Stimulated activated CD4-positive, alpha-beta T cell treated with anti-CD3 and anti-CD28 coated beads, Interleukin-4, amount 100 ng/mL, for 1 hour (primary cell): ENCODE measurements at regions not wholly inside any gene's neighbourhood (a gene's known extent, or its start where the extent isn't known, plus 50 kb on each side); places are given as distances from the start of the nearest gene placed in this dataset.

Source experiments
- DNase-seq: peaks from one replicate; pipeline ENCODE4 v3.0.0-alpha.2; 2020

DNA sequence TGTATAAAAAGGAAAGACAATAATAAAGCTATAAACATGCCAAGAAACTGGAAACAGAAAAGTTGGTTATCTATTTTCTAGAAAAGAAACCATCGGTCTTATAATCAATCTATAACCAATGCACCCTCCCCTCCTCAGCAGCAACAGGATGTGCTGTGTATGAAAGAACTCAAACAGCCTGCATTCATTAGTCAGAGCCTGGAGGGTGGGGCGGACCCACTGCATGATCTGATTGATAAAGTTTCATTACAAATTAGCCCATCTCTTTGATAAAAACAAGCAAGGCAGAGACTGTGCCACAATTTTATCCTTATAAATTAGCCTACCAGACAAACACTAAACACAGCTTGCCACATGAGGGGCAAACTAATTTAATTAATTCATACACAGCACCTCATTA is 448.1 kb downstream of the BCAT1 start:
- no peak for DNase-seq

- no peak for DNase-seq
Observed at GRCh38 chr12:24500421-24500820, 448.5 kb downstream of the BCAT1 start.

DNA sequence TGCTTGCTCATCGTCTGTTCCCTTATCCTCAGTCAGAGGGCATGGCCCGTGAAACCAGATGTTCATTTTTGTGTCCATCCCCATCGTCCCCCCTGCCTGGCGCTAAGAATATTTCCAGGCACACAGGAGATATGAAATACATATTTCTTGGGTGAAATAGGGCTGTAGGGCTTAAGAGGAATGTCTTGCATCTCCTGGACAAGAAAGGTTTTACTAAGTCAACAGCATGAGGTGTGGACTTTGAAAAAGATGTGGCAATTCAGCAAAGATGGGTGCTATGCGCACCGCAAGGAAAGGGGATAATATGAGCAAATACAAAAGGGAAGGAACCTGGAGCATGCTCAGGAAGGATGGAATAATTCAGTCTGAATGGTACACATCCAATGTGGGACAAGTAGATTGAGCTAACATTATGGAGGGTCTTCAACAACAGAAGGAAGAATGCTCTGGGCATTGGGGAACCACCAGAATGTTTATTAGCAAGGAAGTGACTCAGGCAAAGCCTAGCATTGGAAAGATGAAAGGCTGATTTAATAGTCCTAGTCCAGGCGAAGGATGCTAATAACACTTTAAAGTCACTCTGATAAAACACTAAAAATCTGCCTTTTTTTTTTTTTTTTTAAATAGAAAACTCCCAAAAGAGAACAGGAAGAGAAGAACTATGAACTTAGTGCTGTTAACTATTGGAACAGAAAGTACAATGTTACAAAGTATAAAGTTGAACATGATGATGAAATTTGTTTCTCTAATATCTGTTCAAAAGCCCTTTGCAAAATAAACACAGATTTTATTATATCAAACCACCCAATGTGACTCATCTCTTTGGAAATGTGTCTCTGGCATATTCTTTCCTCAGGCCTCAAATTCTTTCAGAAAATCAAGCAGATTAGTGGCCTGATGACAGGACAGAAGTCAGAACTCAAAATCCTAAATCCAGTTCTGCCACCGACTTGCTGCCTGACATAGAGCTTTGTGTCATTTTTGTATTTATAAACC is 449.5 kb downstream of the BCAT1 start:
- DNase-seq: no peak

- no peak for DNase-seq
Observed at GRCh38 chr12:24496755-24497154, 452.1 kb downstream of the BCAT1 start.

- no peak for DNase-seq
Observed at GRCh38 chr12:24494401-24494800, 454.5 kb downstream of the BCAT1 start.

GRCh38 chr12:24491968-24492367 is 456.9 kb downstream of the BCAT1 start:
- no peak for DNase-seq

DNA sequence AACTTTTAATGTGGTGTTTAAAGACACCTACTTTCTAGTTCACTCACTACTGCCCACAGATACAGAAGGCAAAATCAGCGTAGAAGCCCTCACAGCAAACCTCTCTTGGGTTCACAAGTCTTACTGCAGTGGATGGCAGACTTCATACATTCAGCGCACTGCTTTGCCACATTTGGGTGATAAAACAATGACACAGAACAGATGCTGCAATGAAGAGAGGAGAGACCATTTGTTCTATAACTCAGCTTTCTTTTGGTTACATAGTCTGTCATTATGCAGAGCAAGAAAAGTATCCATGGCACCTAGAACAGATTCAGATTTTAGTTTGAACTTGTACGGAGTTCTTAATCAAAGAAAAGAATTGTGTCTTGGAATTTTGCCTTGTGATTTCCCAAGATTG is 459.0 kb downstream of the BCAT1 start:
- no peak for DNase-seq

DNA sequence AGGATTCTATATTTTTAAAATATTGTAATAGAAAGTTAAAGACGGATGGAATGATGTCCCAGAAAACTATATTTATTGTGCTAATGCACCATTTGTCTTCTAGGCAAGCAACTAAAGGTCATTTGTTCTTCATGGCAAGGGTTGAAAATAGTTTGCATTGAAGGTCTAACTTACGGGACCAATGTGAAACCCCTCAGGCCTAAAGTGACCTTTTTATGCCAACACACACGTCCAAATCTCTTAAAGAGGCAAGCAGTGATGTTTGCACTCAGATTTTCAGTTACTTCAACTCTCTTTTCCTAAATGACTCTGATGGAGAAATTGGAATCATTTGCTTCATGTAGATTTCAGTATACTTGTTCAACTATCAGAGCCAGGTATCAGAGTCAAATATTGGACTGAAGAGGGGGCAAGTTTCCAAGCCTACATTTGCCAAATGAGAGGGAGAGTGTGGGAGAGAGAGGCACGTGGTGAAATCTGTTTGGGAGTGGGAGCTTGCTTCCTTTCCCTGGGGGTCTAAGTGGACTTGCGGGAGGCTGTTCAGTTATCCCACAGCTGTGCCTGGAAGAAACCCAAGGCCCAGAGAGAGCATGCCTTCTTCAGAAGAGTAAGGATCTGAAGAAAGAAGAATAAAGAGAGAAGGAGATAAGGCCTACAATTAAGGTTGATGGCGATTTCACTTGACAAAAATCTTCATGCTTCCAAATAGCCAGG is 459.8 kb downstream of the BCAT1 start:
- no peak for DNase-seq

DNA sequence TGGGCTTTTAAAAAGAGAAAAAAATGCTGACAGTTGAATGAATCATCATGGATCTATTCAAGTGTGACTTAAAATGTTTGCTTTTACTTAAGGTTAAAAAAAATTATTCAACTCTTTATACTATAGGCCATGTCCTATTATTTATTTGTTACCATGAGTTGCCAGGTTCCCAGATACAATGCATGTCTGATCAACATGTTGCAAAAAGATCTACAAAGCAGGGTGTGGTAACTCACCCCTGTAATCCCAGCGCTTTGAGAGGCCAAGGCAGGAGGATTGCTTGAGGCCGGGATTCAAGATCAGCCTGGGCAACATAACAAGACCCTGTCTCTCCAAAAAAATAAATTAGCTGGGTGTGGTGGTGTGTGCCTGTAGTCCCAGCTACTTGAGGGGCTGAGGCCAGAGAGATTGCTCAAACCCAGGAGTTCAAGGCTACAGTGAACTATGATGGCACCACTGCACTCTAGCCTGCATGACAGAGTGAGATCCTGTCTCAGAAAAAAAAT is 460.8 kb downstream of the BCAT1 start:
- no peak for DNase-seq

GRCh38 chr12:24487606-24488005 is 461.3 kb downstream of the BCAT1 start:
- no peak for DNase-seq

GRCh38 chr12:24483732-24484131 is 465.2 kb downstream of the BCAT1 start:
- no peak for DNase-seq

GRCh38 chr12:24482882-24483604 is 465.9 kb downstream of the BCAT1 start:
- no peak for DNase-seq

- no peak for DNase-seq
Observed at GRCh38 chr12:24482044-24482443, 466.9 kb downstream of the BCAT1 start.

GRCh38 chr12:24480766-24481449 is 468.0 kb downstream of the BCAT1 start:
- no peak for DNase-seq

DNA sequence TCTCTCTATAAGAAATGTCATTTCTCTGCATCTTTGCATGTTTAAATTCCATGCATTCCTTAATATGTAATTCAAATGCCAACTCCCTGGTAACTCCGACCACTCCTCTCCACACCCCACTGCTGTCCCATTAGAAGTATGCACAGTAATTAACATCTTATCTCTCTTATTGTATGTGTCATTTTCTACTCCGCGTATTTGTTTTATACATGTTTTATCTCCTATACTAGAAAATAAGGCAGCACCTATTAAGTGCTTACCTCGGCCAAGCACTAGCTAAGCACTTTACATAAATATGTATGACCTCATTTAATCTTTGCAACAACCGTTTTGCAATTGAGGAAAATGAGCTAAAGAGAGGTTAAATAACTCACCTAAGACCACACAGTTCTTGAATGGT is 469.8 kb downstream of the BCAT1 start:
- DNase-seq: no peak

- no peak for DNase-seq
Observed at GRCh38 chr12:24478254-24478653, 470.6 kb downstream of the BCAT1 start.

- DNase-seq: no peak
Observed at GRCh38 chr12:24476310-24476709, 472.6 kb downstream of the BCAT1 start.

GRCh38 chr12:24475337-24475736 is 473.6 kb downstream of the BCAT1 start:
- no peak for DNase-seq

GRCh38 chr12:24473097-24473496 is 475.8 kb downstream of the BCAT1 start:
- DNase-seq: no peak

DNA sequence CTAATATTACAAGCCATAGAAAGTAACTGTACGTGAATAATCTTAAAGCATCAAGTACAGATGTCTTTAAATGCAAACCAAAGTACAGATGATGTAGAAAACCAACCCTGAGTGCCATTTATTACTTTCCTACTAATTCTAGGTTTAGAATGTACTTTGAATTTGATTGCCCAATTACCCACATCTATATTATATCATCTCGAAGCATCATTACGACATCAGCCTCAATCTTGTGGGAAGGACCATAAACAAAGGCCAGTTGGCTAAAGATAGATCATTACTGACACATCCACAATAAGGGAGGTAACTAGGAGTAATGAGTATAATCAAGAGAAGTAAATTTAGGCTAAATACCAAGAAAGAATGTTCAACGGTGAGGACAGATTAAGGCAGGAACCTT is 478.9 kb downstream of the BCAT1 start:
- no peak for DNase-seq

DNA sequence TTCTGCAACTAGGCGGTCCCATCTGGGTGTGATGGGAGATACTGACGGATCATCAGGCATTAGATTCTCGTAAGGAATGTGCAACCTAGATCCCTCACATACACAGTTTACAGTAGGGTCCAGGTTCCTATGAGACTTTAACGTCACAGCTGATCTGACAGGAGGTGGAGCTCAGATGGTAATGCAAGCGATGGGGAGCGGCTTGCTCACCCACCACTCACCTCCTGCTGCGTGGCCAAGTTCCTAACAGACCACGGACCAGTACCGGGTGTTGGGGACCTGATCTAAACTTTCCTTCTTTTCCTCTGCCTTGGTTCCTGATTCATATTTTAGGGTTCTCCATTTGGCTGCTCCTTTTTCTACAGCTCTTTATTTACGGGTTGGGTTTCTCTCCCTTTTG is 479.8 kb downstream of the BCAT1 start:
- no peak for DNase-seq

GRCh38 chr12:24467226-24467625 is 481.7 kb downstream of the BCAT1 start:
- no peak for DNase-seq

DNA sequence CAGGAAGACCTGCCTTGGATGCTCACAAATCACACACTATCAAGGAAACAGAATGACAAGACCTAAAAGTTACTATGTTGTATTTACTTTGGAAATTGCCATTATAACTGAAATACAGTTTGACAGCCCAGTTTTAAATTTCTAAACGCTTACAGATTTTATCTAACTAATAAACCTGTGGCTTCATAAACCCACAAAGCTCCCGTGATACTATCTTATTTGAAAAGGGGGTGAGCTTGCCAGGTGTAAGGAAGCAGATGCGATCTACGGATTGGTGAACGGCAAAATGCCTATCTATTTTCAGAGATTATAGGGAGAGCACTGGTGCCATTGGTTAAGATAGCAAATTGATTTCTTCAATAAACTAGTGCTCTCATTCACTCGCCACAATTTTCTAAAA is 485.5 kb downstream of the BCAT1 start:
- DNase-seq: no peak
